ENCODE measurements at regions not wholly inside any gene's neighbourhood (a gene's known extent, or its start where the extent isn't known, plus 50 kb on each side); places are given as distances from the start of the nearest gene placed in this dataset.
"Not testable (repeated sequence)": the region's sequence is repeated elsewhere in the genome, so short reads cannot be mapped to it uniquely, and the experiment has no call there.

GRCh38 chr13:50171590-50172282 lies 156.5 kb downstream of the KCNRG start:
- Histone ChIP-seq H3K9ac (ENCODE audit: low read length) (no peak overlapping the region), H3K27ac (ENCODE audit: low read depth, low read length, poor library complexity, severe bottlenecking) (no peak overlapping the region), H3F3A (ENCODE audit: insufficient read depth, low read length) (no peaks in the 10 kb centered on the region), H3K4me2 (ENCODE audit: low read length) (no peak overlapping the region), H3K9me3 (ENCODE audit: low read length) (no peaks in the 10 kb centered on the region), H3K9me2 (ENCODE audit: low read depth, low read length) (no peaks in the 10 kb centered on the region), H3K27me3 (ENCODE audit: insufficient read depth, low read length) (no peaks in the 10 kb centered on the region), H3K36me3 (ENCODE audit: insufficient read depth, low read length) (no peaks in the 10 kb centered on the region), H2AFZ (ENCODE audit: low read length) (no peak overlapping the region), H3K4me3 (ENCODE audit: low read depth, low read length, poor library complexity, severe bottlenecking) (no peak overlapping the region), H4K20me1 (ENCODE audit: insufficient read depth, low read length) (no peaks in the 10 kb centered on the region), H3K79me2 (ENCODE audit: insufficient read depth, low read length) (no peaks in the 10 kb centered on the region), H3K4me1 (ENCODE audit: insufficient read depth, low read length, severe bottlenecking) (no peaks in the 10 kb centered on the region)
- TF ChIP-seq EZH2 (IDR thresholded peaks at IDR 0.05; ENCODE audit: borderline replicate concordance, low read length) (no peak), CTCF (IDR thresholded peaks at IDR 0.05; ENCODE audit: low read length) (no peak)

- H3F3A ChIP-seq (ENCODE audit: insufficient read depth, low read length); H3K4me3 ChIP-seq (ENCODE audit: low read depth, low read length, poor library complexity, severe bottlenecking); H3K9me3 ChIP-seq (ENCODE audit: low read length); H3K9ac ChIP-seq (ENCODE audit: low read length); H4K20me1 ChIP-seq (ENCODE audit: insufficient read depth, low read length); H3K4me2 ChIP-seq (ENCODE audit: low read length); H3K9me2 ChIP-seq (ENCODE audit: low read depth, low read length); H3K4me1 ChIP-seq (ENCODE audit: insufficient read depth, low read length, severe bottlenecking); H3K79me2 ChIP-seq (ENCODE audit: insufficient read depth, low read length); H3K27ac ChIP-seq (ENCODE audit: low read depth, low read length, poor library complexity, severe bottlenecking); H3K36me3 ChIP-seq (ENCODE audit: insufficient read depth, low read length); H3K27me3 ChIP-seq (ENCODE audit: insufficient read depth, low read length); H2AFZ ChIP-seq (ENCODE audit: low read length): not testable (repeated sequence)
Observed at GRCh38 chr13:50173045-50173444, 157.8 kb downstream of the KCNRG start.

DNA sequence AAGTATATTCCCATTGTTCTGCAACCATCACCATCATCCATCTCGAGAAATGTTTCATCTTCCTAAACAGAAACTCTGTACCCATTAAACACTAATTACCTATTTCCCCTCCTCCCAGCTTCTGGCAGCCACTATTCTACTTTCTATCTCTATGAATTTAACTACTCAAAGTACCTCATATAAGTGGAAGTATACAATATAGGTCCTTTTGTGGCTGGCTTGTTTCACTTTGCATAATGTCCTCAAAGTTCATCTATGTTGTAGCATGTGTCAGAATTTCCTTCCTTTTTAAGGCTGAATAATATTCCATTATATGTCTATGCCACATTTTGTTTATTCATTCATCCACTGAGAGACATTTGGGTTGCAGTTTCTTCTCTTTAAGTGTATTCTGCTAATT lies 159.4 kb downstream of the KCNRG start:
- Histone ChIP-seq H3K4me2 (ENCODE audit: low read length) (no peak overlapping the region), H3K27ac (ENCODE audit: low read depth, low read length, poor library complexity, severe bottlenecking) (no peak overlapping the region), H3K36me3 (ENCODE audit: insufficient read depth, low read length) (no peaks in the 10 kb centered on the region), H3K79me2 (ENCODE audit: insufficient read depth, low read length) (no peaks in the 10 kb centered on the region), H3F3A (ENCODE audit: insufficient read depth, low read length) (no peaks in the 10 kb centered on the region), H3K9ac (ENCODE audit: low read length) (no peak overlapping the region), H3K9me3 (ENCODE audit: low read length) (no peaks in the 10 kb centered on the region), H2AFZ (ENCODE audit: low read length) (no peak overlapping the region), H3K4me1 (ENCODE audit: insufficient read depth, low read length, severe bottlenecking) (no peaks in the 10 kb centered on the region), H3K27me3 (ENCODE audit: insufficient read depth, low read length) (no peaks in the 10 kb centered on the region), H3K4me3 (ENCODE audit: low read depth, low read length, poor library complexity, severe bottlenecking) (no peak overlapping the region), H4K20me1 (ENCODE audit: insufficient read depth, low read length) (no peaks in the 10 kb centered on the region), H3K9me2 (ENCODE audit: low read depth, low read length) (no peaks in the 10 kb centered on the region)
- no peak for TF ChIP-seq CTCF (IDR thresholded peaks at IDR 0.05; ENCODE audit: low read length)
- no peak for TF ChIP-seq EZH2 (IDR thresholded peaks at IDR 0.05; ENCODE audit: borderline replicate concordance, low read length)

DNA sequence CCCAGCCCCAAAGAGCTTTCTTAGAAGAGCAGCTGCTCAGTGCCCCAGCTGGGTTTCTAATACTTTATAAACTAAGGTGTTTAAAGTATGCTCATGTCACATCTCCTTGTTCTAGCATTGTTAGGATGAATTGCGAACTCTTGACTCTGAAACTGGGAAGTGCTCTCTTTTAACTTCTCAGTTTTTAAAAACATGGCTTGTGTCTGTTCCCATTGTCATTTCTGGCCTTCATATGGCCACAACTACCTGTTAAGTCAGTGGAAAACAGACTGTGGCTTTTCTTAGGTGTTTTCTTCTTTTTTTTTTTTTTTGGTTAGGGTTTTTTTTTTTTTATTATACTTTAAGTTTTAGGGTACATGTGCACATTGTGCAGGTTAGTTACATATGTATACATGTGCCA lies 164.7 kb downstream of the KCNRG start:
- no peaks in the 10 kb centered on the region for H3K27me3 ChIP-seq (ENCODE audit: insufficient read depth, low read length)
- TF ChIP-seq EZH2 (IDR thresholded peaks at IDR 0.05; ENCODE audit: borderline replicate concordance, low read length) = no peak
- no peak for TF ChIP-seq CTCF (IDR thresholded peaks at IDR 0.05; ENCODE audit: low read length)
- H3K27ac ChIP-seq (ENCODE audit: low read depth, low read length, poor library complexity, severe bottlenecking) = no peak overlapping the region
- H3F3A ChIP-seq (ENCODE audit: insufficient read depth, low read length) = no peaks in the 10 kb centered on the region
- no peak overlapping the region for H3K9ac ChIP-seq (ENCODE audit: low read length)
- no peaks in the 10 kb centered on the region for H4K20me1 ChIP-seq (ENCODE audit: insufficient read depth, low read length)
- H3K4me1 ChIP-seq (ENCODE audit: insufficient read depth, low read length, severe bottlenecking) = no peaks in the 10 kb centered on the region
- no peak overlapping the region for H3K4me3 ChIP-seq (ENCODE audit: low read depth, low read length, poor library complexity, severe bottlenecking)
- no peaks in the 10 kb centered on the region for H3K9me2 ChIP-seq (ENCODE audit: low read depth, low read length)
- no peaks in the 10 kb centered on the region for H3K9me3 ChIP-seq (ENCODE audit: low read length)
- no peaks in the 10 kb centered on the region for H3K36me3 ChIP-seq (ENCODE audit: insufficient read depth, low read length)
- no peak overlapping the region for H3K4me2 ChIP-seq (ENCODE audit: low read length)
- H3K79me2 ChIP-seq (ENCODE audit: insufficient read depth, low read length) = no peaks in the 10 kb centered on the region
- H2AFZ ChIP-seq (ENCODE audit: low read length) = no peak overlapping the region

GRCh38 chr13:50185769-50186763 lies 170.8 kb downstream of the KCNRG start:
- H3F3A ChIP-seq (ENCODE audit: insufficient read depth, low read length); H2AFZ ChIP-seq (ENCODE audit: low read length); H3K4me2 ChIP-seq (ENCODE audit: low read length); H3K4me3 ChIP-seq (ENCODE audit: low read depth, low read length, poor library complexity, severe bottlenecking); H3K9me2 ChIP-seq (ENCODE audit: low read depth, low read length); H3K79me2 ChIP-seq (ENCODE audit: insufficient read depth, low read length); H3K4me1 ChIP-seq (ENCODE audit: insufficient read depth, low read length, severe bottlenecking); H3K27me3 ChIP-seq (ENCODE audit: insufficient read depth, low read length); H4K20me1 ChIP-seq (ENCODE audit: insufficient read depth, low read length); H3K36me3 ChIP-seq (ENCODE audit: insufficient read depth, low read length); H3K9ac ChIP-seq (ENCODE audit: low read length); H3K9me3 ChIP-seq (ENCODE audit: low read length); H3K27ac ChIP-seq (ENCODE audit: low read depth, low read length, poor library complexity, severe bottlenecking): not testable (repeated sequence)

Data from OCI-LY1 (cell line).